Stimulated activated CD8-positive, alpha-beta memory T cell treated with anti-CD3 and anti-CD28 coated beads, Interleukin-4, amount 100 ng/mL, for 4 hours (primary cell): ENCODE measurements at regions not wholly inside any gene's neighbourhood (a gene's known extent, or its start where the extent isn't known, plus 50 kb on each side); places are given as distances from the start of the nearest gene placed in this dataset.
A peak's percentile ranks its signal among the peaks of the same experiment; 100 is the strongest.

ENCODE experiments used
- DNase-seq, 2 donors: peaks; one replicate each; pipeline ENCODE4 v3.0.0-alpha.2; 2020; ENCODE audit warnings: low read depth in 2 of 2, low spot score in 1 of 2

DNA sequence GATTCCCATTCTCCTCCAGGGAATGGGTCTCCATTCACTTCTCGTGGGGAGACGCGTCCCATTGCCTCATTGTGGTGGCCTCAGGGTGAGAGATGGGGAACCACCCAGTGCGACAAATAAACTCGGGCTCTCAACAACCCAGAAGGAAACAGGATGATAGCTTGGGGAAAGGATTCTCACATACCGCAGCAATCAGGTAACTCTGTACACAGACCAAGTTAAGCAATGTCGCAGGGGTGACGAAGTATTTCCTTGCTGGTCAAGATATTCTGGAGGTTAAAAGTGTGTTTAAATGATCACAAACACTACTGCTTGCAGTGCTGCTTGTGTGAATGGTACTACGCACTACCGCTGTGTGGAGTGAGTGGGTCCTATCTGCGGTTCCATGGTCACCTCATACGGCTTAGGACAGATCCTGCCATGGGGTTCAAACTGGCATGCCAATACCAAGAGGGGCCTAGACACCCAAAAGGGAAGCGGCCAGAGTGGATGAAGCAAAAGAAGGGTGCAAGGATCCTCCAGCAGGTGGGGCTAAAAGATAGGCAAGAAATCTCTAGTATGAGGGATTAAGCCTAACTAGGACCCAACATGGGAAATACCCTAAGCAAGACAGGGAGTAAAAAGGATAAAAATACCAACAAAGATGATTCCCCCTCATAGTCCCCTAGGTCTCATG, 143.8 kb upstream of the TMEM106B start:
- peak; percentile 7 to 44 for DNase-seq

DNA sequence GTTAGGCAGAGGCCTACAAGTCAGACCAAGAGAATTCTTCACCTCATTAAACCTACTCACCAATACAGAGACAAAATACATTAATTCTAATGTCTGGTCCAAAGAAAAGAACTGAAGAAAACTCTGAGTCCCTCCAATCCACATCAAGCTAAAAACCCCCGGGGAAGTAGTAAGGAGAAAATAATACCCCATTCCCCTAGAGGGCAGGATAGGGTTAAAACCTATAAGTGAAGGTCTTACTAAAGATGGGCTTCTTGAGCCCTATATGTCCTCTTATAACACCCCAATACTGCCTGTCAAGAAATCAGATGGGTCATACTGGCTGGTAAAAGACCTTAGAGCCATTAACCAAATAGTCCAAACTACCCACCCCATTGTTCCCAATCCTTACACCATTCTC, 141.3 kb upstream of the TMEM106B start:
- DNase-seq, result no peak

DNA sequence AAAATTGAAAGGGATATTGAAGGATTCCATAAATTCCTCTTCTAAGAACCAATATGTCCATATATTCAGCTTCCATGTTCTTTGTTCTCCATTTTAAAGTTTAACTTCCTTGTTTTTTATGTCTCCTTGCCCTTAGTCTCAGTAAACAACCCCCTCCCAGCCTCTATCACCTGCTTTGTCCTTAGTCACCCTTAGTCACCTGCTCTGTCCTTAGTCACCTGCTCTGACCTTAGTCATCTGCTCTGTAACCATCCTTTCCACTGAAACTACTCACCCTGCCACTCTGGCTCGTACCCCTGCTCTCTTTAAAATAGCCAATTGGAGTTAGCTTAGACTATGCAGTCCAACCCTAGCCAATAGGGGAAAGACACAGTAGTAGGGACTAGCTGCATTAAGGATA, 136.2 kb upstream of the TMEM106B start:
- no peak for DNase-seq

DNA sequence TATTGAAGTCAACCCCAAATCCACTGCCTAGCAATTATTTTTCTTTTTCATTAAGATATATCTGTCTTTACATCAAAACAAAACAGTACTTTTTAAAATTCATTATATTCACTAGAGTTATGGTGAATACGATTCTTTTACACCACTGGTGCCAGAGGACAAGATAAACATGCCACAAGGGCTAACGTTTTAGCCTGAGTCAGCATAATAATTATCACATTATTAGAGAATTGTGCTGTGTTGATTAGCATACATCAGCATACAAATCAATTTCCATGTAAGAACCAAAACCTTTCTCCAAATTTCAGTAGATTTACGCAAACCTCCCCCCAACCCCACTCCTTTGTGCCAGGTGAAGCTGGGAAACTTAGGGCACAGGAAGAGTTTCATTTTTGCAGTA, 131.1 kb upstream of the TMEM106B start:
- DNase-seq, result no peak

DNA sequence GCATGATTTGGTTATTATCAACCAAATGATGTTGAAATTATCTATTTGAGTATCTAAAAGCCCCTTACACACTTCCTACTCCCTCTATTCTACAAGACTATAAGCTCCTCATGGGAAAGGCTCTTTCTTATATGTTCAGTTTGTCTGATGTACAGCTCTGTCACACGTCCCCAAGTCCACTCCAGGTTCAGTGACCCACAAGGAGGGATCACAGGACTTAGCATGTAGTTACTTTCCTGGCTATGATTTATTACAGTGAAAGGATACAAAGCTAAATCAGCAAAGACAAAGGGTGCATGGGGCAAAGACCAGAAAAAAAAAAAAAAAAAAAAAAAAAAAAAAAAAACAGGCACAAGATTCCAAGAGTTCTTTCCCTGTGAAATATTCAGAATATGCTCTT, 125.6 kb upstream of the TMEM106B start:
- no peak for DNase-seq

DNA sequence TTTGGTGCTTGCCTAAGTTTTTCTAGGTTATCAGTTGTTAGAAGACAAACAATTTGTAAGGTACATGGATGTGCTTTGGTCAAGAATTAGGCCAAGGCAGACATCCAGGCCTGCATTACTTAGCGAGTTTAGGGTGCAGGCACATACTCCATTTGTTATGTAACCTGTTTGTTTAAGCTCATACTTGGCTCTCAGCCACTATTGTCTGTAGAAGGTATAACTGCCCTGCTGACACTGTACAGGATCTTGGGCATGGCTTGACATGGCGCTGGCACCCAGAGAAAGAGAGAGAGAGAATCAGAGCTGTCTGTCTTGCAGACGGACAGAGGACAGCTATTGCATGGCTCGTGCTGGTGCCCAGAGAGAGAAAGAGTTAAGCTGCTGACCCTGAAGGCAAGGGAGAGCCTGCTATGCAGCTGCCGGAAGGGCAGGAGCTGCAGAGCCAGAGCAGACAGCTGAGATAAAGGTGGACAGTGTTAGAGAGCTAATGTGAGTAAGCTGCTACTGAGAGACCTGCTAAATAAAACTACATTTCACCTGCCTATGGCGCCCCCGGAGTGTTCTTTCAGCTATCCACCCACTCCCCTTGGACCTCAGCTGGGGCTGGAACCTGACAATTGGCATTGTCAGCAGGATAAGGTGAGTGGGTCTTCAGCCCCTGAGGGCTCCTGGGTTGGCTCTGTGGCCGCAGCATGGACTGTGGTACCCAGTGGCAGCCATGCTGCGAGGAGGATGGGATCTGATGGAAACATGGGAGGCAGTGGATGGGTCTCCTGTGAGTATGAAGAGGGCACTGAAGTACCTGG, 120.9 kb upstream of the TMEM106B start:
- DNase-seq, result no peak

DNA sequence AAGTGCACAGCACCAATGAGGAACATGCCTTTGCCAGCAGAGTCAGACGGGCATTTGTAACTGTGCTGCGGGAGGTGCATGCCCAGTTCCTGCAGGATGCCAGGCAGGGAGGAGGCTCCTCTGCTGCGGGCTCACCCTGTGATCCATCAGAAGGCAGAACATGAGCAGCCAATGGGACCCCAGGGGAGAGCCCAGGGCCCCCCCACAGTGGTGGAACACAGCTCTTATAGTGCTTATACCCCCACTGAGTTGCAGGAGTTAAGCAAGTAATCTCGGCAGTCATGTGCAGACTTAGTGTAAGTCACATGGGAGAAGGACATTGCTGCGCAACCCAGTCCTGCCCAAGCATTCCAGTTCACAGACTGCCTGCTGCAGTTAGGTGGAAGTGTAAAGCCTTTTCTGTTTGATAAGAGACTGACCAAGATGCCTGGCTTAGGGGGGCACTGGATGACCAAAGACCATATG, 120.3 kb upstream of the TMEM106B start:
- DNase-seq, result no peak

DNA sequence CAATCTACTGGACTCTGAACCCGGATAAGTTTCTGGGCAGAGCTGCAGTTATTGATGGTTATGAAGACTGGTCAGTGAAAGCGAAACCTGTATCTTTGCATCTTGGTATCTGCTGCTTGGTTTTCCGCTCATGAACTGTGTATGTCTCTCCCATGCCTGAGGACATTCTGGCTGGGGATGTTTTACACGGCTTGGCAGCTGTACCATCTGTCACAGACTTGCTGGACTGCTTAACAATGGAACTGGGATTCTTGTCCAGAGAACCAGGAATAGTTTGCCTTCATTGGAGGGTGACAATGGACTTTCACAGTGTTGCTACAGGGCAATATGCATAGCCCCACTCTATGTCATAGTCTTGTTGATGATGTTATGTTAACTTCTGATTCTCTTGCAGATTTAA, 119.9 kb upstream of the TMEM106B start:
- no peak for DNase-seq

DNA sequence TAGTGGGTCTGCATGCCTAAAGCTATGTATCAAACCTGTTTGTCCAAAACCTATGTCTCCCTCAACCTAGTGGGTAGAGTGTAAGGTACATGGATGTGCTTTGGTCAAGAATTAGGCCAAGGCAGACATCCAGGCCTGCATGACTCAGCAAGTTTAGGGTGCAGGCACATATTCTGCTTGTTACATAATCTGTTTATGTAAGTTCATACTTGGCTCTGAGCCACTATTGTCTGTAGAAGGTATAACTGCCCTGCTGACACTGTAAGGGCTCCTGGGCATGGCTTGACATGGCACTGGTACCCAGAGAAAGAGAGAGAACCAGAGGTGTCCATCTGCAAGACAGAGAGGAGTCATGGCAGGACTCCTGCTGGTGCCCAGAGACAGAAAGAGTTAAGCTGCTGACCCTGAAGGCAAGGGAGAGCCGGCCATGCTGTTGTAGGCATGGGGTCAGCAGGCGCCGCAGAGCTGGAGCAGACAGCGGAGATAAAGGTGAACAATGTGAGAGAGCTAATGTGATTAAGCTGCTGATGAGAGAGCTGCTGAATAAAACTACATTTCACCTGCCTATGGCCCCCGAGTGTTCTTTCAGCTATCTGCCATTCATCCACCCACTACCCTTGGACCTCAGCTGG, 118.5 kb upstream of the TMEM106B start:
- no peak for DNase-seq

DNA sequence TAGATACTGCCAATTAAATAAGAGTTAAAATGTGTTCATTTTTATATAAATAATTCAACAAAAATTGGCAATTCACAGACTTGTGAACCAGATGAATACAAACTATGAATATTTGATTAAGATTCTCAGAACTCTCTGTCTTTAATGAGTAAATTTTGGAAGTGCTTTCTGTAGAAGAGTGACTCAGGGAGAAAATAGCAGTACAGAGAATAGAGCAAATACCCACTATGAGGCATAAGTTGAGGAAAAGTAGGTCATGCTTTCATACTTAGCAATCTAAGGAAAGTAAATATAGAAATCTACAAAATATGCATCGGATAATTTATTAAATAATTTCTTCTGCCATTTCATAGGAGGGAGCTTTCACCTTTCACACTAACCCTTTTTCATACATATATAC, 117.7 kb upstream of the TMEM106B start:
- no peak for DNase-seq

DNA sequence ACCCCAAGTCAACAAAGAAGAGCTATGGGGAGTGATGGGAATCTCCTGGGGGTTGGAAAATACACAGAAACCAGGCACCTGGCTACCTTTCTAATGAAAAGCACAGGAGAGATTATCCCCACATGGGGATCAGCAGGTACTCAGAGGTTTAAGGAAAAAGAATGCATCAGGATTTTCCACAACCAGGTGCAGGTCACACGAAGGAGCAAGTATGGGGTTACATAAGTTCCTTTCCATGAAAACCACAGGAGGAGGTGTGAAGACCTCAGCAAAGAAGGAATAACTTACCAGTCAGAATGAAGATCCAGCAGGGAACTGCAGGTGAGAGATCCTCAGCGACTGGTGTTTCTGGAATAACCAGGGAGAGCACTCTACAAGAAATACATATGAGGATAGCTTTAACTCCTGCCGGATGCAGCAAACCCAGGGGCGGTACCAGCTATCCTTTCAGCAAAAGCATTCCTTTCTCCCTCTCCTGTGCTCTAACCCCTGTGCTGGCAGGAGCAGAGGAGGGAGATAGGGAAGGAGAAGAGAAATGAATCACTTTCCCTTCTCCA, 116.7 kb upstream of the TMEM106B start:
- DNase-seq, result no peak

DNA sequence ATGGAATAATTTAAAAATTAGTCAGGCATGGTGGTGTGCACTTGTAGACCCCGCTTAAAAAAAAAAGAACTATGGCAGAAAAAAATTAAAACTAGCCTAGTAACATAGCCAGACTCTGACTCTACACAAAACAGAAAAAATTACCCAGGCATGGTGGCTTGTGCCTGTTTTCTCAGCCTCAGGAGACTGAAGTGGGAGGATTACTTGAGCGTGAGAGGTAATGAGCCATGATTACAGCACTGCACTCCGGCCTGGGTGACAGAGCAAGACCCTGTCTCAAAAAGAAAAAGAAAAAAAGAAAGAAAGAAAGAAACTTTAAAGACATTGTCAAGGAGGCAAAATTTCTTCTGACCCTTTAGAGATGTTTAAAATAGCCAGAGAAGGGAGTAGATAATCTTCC, 109.0 kb upstream of the TMEM106B start:
- DNase-seq, result no peak

DNA sequence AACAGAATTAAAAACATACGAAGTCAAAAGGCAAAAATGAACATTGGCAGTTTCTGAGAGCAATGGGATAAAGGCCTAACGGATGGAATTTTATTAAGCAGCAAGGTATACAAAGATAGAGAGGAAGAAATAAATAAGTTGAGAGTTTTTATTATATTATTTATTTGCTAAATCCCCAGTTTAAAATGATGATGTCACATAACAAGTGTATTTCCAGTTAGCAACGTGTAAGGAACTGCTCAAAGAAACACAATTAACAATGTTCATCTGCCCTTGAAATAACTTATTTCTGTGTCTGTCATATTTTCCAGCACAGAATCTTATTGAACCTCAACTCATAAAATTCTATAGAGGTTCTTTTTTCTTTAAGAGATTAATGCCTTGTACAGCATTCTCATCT, 108.6 kb upstream of the TMEM106B start:
- DNase-seq, result no peak

DNA sequence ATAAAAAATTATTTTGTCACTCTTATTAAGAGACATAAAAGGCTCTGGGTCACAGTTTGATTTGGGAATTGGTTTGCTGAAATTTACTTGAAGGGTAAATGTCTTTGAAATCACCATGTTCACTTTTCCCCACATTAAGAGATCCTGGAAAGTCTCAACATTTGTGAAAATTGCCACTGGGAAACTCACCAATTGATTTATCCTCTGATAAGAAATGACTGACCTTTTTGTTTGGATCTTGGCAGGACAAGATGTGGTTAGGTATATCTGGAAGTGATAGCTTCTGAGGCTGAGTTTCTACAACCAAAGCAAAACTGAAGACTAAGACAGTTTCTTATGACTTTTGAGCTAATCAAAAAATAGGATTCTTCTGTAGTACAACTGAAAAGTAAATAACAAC, 107.1 kb upstream of the TMEM106B start:
- DNase-seq, result no peak

DNA sequence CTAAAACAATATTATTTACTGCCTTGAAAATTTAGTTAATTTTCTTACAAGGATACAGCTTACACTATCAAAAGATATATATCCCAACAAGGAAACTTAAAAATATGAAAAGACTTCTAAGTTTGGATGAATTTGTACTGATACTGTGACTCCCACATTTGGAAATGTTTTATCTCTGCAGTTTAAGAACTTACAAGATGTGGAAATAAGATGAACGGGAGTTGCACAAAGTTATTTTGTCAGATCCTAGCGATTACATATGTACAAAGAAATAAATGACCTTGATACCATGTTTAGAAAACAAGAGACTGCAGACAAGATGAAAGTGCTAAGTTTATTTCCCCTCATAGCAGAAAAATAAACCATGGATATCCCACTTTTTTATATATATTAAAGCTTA, 103.7 kb upstream of the TMEM106B start:
- no peak for DNase-seq

DNA sequence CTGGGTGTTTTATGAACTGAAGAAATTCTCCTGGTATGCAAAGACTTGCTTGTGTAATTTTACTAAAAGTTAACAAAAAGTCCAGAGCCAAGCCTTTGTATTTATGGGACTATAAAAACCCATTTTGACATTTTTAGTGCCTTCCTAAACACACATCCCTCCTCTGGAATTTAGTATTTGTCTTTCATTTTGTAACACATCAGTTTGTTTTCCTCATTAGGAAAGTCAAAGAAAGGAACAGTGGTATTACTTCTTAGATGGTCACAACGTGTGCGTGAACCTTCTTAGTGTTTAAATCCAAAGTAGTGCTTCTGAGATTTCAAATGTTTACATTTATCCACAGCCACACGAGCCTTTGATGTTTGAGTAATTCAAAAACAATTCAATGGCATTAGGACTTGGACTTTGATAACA, 103.2 kb upstream of the TMEM106B start:
- no peak for DNase-seq

DNA sequence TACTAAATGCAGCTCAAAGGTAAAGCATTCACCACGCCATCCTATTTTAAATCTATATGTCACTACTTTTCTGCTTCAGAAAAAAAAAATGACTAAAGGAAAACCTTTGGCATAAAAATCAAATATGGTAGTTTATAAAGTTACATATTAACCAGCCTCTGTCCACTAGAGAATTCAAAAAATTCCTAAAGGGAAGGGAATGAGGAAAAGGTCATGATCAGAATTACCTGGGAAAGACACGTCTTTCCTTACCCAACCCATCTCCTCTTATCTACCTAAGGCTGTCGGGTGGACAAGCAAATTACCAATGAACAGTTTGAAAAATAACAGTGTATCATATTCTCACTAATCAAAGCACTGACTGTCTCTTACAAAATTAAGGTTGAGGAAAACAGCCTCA, 100.7 kb upstream of the TMEM106B start:
- DNase-seq, result no peak

DNA sequence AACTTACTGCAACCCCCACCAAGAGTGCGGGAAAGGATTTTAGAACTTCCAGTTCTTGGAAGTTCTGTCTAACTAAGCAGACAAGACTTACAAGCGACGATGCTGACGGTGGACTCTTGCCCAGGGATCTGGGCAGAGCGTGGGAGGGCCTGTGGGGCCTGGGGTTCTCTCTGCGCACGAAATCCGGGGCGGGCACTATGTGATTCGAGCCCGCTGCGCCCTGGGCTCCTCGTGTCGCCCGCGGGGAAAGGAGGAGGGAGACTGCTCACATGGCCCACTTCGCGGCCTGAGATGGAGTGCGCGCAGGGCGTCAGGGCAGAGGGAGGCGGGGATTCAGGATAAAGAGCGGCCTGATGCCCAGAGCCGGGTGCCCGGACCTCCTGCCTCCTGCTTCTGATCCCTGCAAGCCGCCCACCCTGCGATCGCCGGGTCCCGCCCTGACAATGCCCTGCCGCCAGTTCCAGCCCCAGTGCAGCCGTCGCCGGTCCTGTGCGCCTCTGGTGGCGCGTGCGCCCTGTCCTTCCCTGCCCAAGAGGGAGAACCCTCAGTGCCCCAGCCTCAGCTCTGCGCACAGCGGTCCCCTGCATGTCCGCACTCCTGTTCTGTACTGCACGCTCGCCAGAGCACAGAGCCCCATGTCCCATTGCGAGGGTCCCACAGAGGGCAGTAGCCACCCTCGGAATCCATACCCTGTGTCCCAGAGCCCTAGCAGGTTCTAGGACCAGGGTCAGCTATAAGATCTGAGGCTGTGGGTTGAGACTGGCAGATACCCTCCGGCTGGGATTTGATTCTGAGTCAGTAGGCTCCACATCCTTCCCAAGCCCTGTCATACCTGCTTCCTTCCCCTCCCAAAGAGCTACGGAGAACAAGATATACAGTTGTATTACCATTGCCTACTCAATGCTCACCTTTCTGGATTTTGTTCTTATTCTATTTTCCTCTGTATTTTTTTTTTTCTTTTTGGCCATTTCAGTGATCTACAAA, 99.4 kb upstream of the TMEM106B start:
- no peak for DNase-seq

DNA sequence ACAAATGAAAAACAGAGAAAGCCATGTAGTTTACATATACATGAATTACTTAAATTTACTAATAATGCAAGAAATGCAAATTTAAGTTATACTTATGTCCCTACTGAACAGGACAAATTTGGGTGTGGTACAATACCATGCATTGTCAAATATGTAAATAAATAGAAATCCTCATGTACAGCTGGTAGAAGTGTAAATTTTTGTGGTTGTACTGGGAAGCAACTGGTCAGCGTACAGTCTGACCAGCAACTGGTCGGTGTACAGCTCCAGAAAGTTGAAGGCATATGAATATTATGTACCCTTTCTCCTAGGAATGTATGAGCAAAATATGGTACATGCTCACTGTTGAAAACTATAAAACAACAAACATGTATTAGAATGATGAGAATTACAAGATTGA, 93.9 kb upstream of the TMEM106B start:
- DNase-seq, result no peak

DNA sequence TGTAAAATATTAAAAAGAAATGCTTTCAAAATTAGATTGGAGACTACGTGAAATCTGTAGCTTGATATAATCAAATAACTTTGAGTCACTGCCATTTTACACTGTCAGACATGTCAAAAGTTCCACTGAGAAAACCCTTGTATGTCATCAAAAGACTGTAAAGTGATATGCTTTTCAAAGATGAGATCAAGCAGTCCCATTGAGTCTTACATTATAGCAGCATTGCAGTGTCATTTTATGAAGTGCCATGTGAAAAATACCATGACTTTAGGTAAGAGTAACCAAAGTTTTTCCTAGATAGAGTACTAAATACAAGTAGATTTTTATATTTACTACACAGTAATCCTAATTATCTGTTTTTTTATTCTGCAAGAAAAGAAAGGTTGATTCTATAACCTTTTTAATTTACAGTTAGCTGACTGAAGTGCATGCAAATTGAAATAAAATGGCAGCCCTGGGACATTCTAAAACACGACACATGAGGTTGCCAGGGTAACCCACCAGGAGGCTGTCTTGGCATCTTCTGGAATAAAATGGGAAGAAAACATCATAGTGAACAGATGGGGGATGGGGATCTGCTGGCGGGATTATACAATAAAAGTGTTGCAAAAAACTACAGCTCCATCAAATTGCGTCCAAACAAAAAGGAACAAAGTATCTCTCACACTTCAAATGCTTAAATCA, 91.3 kb upstream of the TMEM106B start:
- no peak for DNase-seq
